Stomach smooth muscle (tissue), 2 donors: ENCODE measurements at regions not wholly inside any gene's neighbourhood (a gene's known extent, or its start where the extent isn't known, plus 50 kb on each side); places are given as distances from the start of the nearest gene placed in this dataset.

ENCODE experiments used
- H3K27ac ChIP-seq: one replicate; pipeline ENCODE4 v1.7.0; 2013; ENCODE audit warnings: mild to moderate bottlenecking, low read length, inconsistent platforms
- H3K27me3 ChIP-seq, 2 donors: one replicate each; pipeline ENCODE4 v1.7.0; 2013; ENCODE audit warnings: low read length in 2 of 2; ENCODE audit not compliant: insufficient read depth in 2 of 2, control insufficient read depth in 1 of 2
- H3K36me3 ChIP-seq, 2 donors: one replicate each; pipeline ENCODE4 v1.7.0; 2013; ENCODE audit warnings: low read length in 2 of 2; ENCODE audit not compliant: control insufficient read depth in 2 of 2, insufficient read depth in 2 of 2
- H3K4me1 ChIP-seq: one replicate; pipeline ENCODE4 v1.7.0; 2013; ENCODE audit warnings: low read length; ENCODE audit not compliant: control insufficient read depth, insufficient read depth
- H3K4me3 ChIP-seq, 2 donors: one replicate each; pipeline ENCODE4 v1.7.0; 2013; ENCODE audit warnings: low read length in 2 of 2
- H3K9ac ChIP-seq, 2 donors: one replicate each; pipeline ENCODE4 v1.7.0; 2013; ENCODE audit warnings: low read length in 2 of 2, mild to moderate bottlenecking in 1 of 2
- H3K9me3 ChIP-seq, 2 donors: one replicate each; pipeline ENCODE4 v1.7.0; 2013; ENCODE audit warnings: low read length in 2 of 2; ENCODE audit not compliant: control insufficient read depth in 2 of 2
- donor health status: healthy.
- donor health status: Pancreatic carcinoma.

- no peak overlapping the region for H3K27ac ChIP-seq
- H3K4me1 ChIP-seq, result no peaks in the 10 kb centered on the region
- H3K9me3 ChIP-seq, result no peaks in the 10 kb centered on the region
- H3K36me3 ChIP-seq, result no peaks in the 10 kb centered on the region
- no peak overlapping the region for H3K9ac ChIP-seq
- H3K27me3 ChIP-seq, result no peaks in the 10 kb centered on the region
- no peak overlapping the region for H3K4me3 ChIP-seq
These were observed 120.1 kb upstream of the ACO1 start for GRCh38 chr9:32264170-32264864.

- no peak overlapping the region for H3K27ac ChIP-seq
- no peak overlapping the region for H3K4me3 ChIP-seq
- no peaks in the 10 kb centered on the region for H3K27me3 ChIP-seq
- H3K36me3 ChIP-seq, result no peaks in the 10 kb centered on the region
- H3K9me3 ChIP-seq, result no peaks in the 10 kb centered on the region
- no peak overlapping the region for H3K9ac ChIP-seq
- no peaks in the 10 kb centered on the region for H3K4me1 ChIP-seq
These were observed 119.4 kb upstream of the ACO1 start for GRCh38 chr9:32265037-32265436.

GRCh38 chr9:32278991-32279390 is 105.5 kb upstream of the ACO1 start:
- H3K4me1 ChIP-seq, result no peaks in the 10 kb centered on the region
- no peak overlapping the region for H3K27ac ChIP-seq
- no peaks in the 10 kb centered on the region for H3K9me3 ChIP-seq
- no peak overlapping the region for H3K4me3 ChIP-seq
- H3K9ac ChIP-seq, result no peak overlapping the region
- no peaks in the 10 kb centered on the region for H3K27me3 ChIP-seq
- H3K36me3 ChIP-seq, result no peaks in the 10 kb centered on the region

GRCh38 chr9:32289756-32290155 is 94.7 kb upstream of the ACO1 start:
- H3K4me1 ChIP-seq, result no peaks in the 10 kb centered on the region
- no peak overlapping the region for H3K9ac ChIP-seq
- no peaks in the 10 kb centered on the region for H3K9me3 ChIP-seq
- H3K36me3 ChIP-seq, result no peaks in the 10 kb centered on the region
- no peak overlapping the region for H3K27ac ChIP-seq
- no peaks in the 10 kb centered on the region for H3K27me3 ChIP-seq
- H3K4me3 ChIP-seq, result no peak overlapping the region

- Histone ChIP-seq H3K9ac (no peak overlapping the region), H3K36me3 (no peaks in the 10 kb centered on the region), H3K4me3 (no peak overlapping the region), H3K9me3 (no peaks in the 10 kb centered on the region), H3K27ac (no peak overlapping the region), H3K27me3 (no peaks in the 10 kb centered on the region), H3K4me1 (no peaks in the 10 kb centered on the region)
These were observed 93.1 kb upstream of the ACO1 start for GRCh38 chr9:32291370-32291769.

- Histone ChIP-seq H3K4me1 (no peaks in the 10 kb centered on the region), H3K27ac (no peak overlapping the region), H3K4me3 (no peak overlapping the region), H3K27me3 (no peaks in the 10 kb centered on the region), H3K9ac (no peak overlapping the region), H3K9me3 (no peaks in the 10 kb centered on the region), H3K36me3 (no peaks in the 10 kb centered on the region)
These were observed 91.8 kb upstream of the ACO1 start for GRCh38 chr9:32292611-32293010.

- Histone ChIP-seq H3K36me3 (no peaks in the 10 kb centered on the region), H3K27me3 (no peaks in the 10 kb centered on the region), H3K9ac (no peak overlapping the region), H3K4me3 (no peak overlapping the region), H3K27ac (no peak overlapping the region), H3K4me1 (no peaks in the 10 kb centered on the region), H3K9me3 (no peaks in the 10 kb centered on the region)
These were observed 91.4 kb upstream of the ACO1 start for GRCh38 chr9:32293091-32293490.

- Histone ChIP-seq H3K9me3 (no peaks in the 10 kb centered on the region), H3K27ac (no peak overlapping the region), H3K4me1 (no peaks in the 10 kb centered on the region), H3K27me3 (no peaks in the 10 kb centered on the region), H3K9ac (no peak overlapping the region), H3K36me3 (no peaks in the 10 kb centered on the region), H3K4me3 (no peak overlapping the region)
These were observed 90.3 kb upstream of the ACO1 start for GRCh38 chr9:32294106-32294505.

GRCh38 chr9:32300373-32300772 is 84.1 kb upstream of the ACO1 start:
- H3K4me1 ChIP-seq, result no peaks in the 10 kb centered on the region
- H3K4me3 ChIP-seq, result no peak overlapping the region
- no peaks in the 10 kb centered on the region for H3K9me3 ChIP-seq
- no peak overlapping the region for H3K9ac ChIP-seq
- H3K27ac ChIP-seq, result no peak overlapping the region
- no peaks in the 10 kb centered on the region for H3K27me3 ChIP-seq
- H3K36me3 ChIP-seq, result no peaks in the 10 kb centered on the region

GRCh38 chr9:32304495-32304894 is 79.9 kb upstream of the ACO1 start:
- H3K36me3 ChIP-seq, result no peaks in the 10 kb centered on the region
- H3K4me3 ChIP-seq, result no peak overlapping the region
- H3K27me3 ChIP-seq, result no peaks in the 10 kb centered on the region
- H3K9ac ChIP-seq, result no peak overlapping the region
- H3K9me3 ChIP-seq, result no peaks in the 10 kb centered on the region
- no peak overlapping the region for H3K27ac ChIP-seq
- H3K4me1 ChIP-seq, result no peaks in the 10 kb centered on the region

- Histone ChIP-seq H3K27ac (no peak overlapping the region), H3K9ac (no peak overlapping the region), H3K9me3 (no peaks in the 10 kb centered on the region), H3K4me1 (no peaks in the 10 kb centered on the region), H3K4me3 (no peak overlapping the region), H3K36me3 (no peaks in the 10 kb centered on the region), H3K27me3 (no peaks in the 10 kb centered on the region)
These were observed 78.4 kb upstream of the ACO1 start for GRCh38 chr9:32306006-32306405.
